NB4 (cell line): ENCODE measurements at regions not wholly inside any gene's neighbourhood (a gene's known extent, or its start where the extent isn't known, plus 50 kb on each side); places are given as distances from the start of the nearest gene placed in this dataset.

Experiments
- POLR2A ChIP-seq: IDR thresholded peaks from 2 replicates; pipeline ENCODE4 v1.6.1; 2011; ENCODE audit warnings: mild to moderate bottlenecking; ENCODE audit not compliant: insufficient read length; ENCODE audit errors: extremely low read depth
- TF ChIP-seq, protein P1 (sequence below): IDR thresholded peaks from one replicate; pipeline ENCODE4 v1.5.1; 2012; ENCODE audit warnings: low read depth, low read length

DNA sequence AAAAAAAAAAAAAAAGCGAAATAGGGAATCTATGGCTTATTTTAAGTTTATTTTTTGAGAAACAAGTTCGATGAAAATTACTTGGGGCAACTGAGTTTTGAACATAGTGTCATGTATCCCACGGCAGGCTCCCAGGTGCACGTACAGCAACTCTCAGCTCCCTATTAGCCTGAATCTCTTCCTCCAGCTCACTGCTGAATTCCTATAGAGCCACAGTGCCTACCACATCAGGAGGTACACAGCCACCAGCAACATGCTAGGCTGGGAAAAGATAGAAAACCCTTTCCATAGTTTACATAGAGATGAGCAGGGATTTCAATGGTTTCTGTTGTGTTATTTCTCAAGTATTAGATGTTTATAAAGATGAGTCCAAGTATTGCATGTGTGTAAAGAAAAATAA lies 115.9 kb upstream of the RGMB start:
- TF ChIP-seq, protein P1, sequence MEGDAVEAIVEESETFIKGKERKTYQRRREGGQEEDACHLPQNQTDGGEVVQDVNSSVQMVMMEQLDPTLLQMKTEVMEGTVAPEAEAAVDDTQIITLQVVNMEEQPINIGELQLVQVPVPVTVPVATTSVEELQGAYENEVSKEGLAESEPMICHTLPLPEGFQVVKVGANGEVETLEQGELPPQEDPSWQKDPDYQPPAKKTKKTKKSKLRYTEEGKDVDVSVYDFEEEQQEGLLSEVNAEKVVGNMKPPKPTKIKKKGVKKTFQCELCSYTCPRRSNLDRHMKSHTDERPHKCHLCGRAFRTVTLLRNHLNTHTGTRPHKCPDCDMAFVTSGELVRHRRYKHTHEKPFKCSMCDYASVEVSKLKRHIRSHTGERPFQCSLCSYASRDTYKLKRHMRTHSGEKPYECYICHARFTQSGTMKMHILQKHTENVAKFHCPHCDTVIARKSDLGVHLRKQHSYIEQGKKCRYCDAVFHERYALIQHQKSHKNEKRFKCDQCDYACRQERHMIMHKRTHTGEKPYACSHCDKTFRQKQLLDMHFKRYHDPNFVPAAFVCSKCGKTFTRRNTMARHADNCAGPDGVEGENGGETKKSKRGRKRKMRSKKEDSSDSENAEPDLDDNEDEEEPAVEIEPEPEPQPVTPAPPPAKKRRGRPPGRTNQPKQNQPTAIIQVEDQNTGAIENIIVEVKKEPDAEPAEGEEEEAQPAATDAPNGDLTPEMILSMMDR, result no peak
- no peak for TF ChIP-seq POLR2A
